Gastrocnemius medialis (tissue), 4 donors: ENCODE measurements at regions not wholly inside any gene's neighbourhood (a gene's known extent, or its start where the extent isn't known, plus 50 kb on each side); places are given as distances from the start of the nearest gene placed in this dataset.

Experiments
- POLR2A ChIP-seq, 2 donors: fragments of 450-650 bp; IDR thresholded peaks; one replicate each; pipeline ENCODE4 v1.6.1; 2017; ENCODE audit warnings: antibody characterized with exemption in 2 of 2, mild to moderate bottlenecking in 2 of 2, moderate library complexity in 2 of 2
- TF ChIP-seq, protein P1 (sequence below), 5 experiments: fragments of 450-650 bp in 3 of 5; fragments of 200-600 bp in 2 of 5; sonication (generic) in 2 of 5; IDR thresholded peaks in 4 of 5; conservative IDR thresholded peaks in 1 of 5; 1 replicate in 4 of 5; 2 replicates in 1 of 5; pipeline ENCODE4 v1.5.1; 2016 to 2019; ENCODE audit warnings: antibody characterized with exemption in 5 of 5, mild to moderate bottlenecking in 3 of 5, moderate library complexity in 3 of 5

DNA sequence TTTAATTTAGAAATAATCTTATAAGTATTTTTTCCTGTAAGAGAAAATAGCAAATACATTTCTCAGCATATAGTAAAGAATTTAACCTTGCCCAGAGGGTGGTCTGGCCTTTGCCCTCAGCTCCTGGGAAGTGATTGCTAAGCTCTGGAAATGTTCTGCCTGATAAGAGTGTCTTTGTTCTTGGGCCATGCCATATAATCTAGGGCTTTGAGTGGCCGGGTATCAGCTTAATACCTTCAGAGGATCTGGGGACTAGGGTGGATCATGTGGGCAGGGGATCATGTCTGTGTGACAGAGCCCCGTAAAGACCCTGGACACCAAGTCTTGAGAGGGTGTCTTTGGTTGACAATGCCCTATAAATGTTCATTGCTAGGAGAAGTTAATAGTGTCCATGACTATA is 1032.4 kb upstream of the MIR17HG start:
- no peak for TF ChIP-seq POLR2A (IDR thresholded peaks at IDR 0.05)
- TF ChIP-seq, protein P1, sequence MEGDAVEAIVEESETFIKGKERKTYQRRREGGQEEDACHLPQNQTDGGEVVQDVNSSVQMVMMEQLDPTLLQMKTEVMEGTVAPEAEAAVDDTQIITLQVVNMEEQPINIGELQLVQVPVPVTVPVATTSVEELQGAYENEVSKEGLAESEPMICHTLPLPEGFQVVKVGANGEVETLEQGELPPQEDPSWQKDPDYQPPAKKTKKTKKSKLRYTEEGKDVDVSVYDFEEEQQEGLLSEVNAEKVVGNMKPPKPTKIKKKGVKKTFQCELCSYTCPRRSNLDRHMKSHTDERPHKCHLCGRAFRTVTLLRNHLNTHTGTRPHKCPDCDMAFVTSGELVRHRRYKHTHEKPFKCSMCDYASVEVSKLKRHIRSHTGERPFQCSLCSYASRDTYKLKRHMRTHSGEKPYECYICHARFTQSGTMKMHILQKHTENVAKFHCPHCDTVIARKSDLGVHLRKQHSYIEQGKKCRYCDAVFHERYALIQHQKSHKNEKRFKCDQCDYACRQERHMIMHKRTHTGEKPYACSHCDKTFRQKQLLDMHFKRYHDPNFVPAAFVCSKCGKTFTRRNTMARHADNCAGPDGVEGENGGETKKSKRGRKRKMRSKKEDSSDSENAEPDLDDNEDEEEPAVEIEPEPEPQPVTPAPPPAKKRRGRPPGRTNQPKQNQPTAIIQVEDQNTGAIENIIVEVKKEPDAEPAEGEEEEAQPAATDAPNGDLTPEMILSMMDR (IDR thresholded peaks at IDR 0.05 in 4 of 5, conservative IDR thresholded peaks at IDR 0.05 in 1 of 5) = no peak
